ENCODE measurements at regions not wholly inside any gene's neighbourhood (a gene's known extent, or its start where the extent isn't known, plus 50 kb on each side); places are given as distances from the start of the nearest gene placed in this dataset.
A peak's percentile ranks its signal among the peaks of the same experiment; 100 is the strongest.

GRCh38 chr13:31896427-31896826 is 135.1 kb upstream of the FRY start:
- DNase-seq (ENCODE audit: low read depth): peak; percentile 83

- no peak for DNase-seq (ENCODE audit: low read depth)
These were observed 133.0 kb upstream of the FRY start for GRCh38 chr13:31898378-31899071.

- DNase-seq (ENCODE audit: low read depth): no peak
These were observed 129.6 kb upstream of the FRY start for GRCh38 chr13:31901985-31902384.

- no peak for DNase-seq (ENCODE audit: low read depth)
These were observed 128.3 kb upstream of the FRY start for GRCh38 chr13:31903111-31903815.

GRCh38 chr13:31904941-31905824 is 126.4 kb upstream of the FRY start:
- DNase-seq (ENCODE audit: low read depth): no peak

GRCh38 chr13:31905961-31906360 is 125.6 kb upstream of the FRY start:
- DNase-seq (ENCODE audit: low read depth): no peak

GRCh38 chr13:31908696-31909411 is 122.7 kb upstream of the FRY start:
- DNase-seq (ENCODE audit: low read depth): peak; percentile 31

- peak; percentile 55 for DNase-seq (ENCODE audit: low read depth)
These were observed 121.6 kb upstream of the FRY start for GRCh38 chr13:31909864-31910551.

GRCh38 chr13:31910633-31911032 is 120.9 kb upstream of the FRY start:
- DNase-seq (ENCODE audit: low read depth): no peak

GRCh38 chr13:31912647-31913401 is 118.8 kb upstream of the FRY start:
- DNase-seq (ENCODE audit: low read depth): no peak

- no peak for DNase-seq (ENCODE audit: low read depth)
These were observed 118.1 kb upstream of the FRY start for GRCh38 chr13:31913459-31913858.

- DNase-seq (ENCODE audit: low read depth): no peak
These were observed 116.7 kb upstream of the FRY start for GRCh38 chr13:31914843-31915242.

- DNase-seq (ENCODE audit: low read depth): no peak
These were observed 112.9 kb upstream of the FRY start for GRCh38 chr13:31918707-31919106.

GRCh38 chr13:31919241-31919640 is 112.3 kb upstream of the FRY start:
- no peak for DNase-seq (ENCODE audit: low read depth)

- DNase-seq (ENCODE audit: low read depth): peak; percentile 27
These were observed 111.4 kb upstream of the FRY start for GRCh38 chr13:31919971-31920726.

- DNase-seq (ENCODE audit: low read depth): no peak
These were observed 110.9 kb upstream of the FRY start for GRCh38 chr13:31920727-31921100.

GRCh38 chr13:31922724-31923123 is 108.8 kb upstream of the FRY start:
- no peak for DNase-seq (ENCODE audit: low read depth)

- DNase-seq (ENCODE audit: low read depth): no peak
These were observed 108.3 kb upstream of the FRY start for GRCh38 chr13:31923134-31923763.

- DNase-seq (ENCODE audit: low read depth): no peak
These were observed 106.5 kb upstream of the FRY start for GRCh38 chr13:31925079-31925478.

All from stromal cell of bone marrow (primary cell).